Smooth muscle cell (in vitro differentiated cells): ENCODE measurements at regions not wholly inside any gene's neighbourhood (a gene's known extent, or its start where the extent isn't known, plus 50 kb on each side); places are given as distances from the start of the nearest gene placed in this dataset.
"Not testable (repeated sequence)": the region's sequence is repeated elsewhere in the genome, so short reads cannot be mapped to it uniquely, and the experiment has no call there.

Source experiments
- DNase-seq: peaks from one replicate; lab custom pipeline; 2025; ENCODE audit not compliant: unreplicated experiment; lab: John Stamatoyannopoulos, UW
- H2AFZ ChIP-seq: fragments of 200-600 bp; sonication (generic); 2 replicates; pipeline ENCODE4 v1.6.0; 2016; ENCODE audit warnings: antibody characterized with exemption, low read depth, mild to moderate bottlenecking
- H3F3A ChIP-seq: fragments of 200-600 bp; sonication (generic); 2 replicates; pipeline ENCODE4 v1.6.0; 2017; ENCODE audit warnings: antibody characterized with exemption, low read depth
- H3K27ac ChIP-seq: fragments of 200-600 bp; sonication (generic); 2 replicates; pipeline ENCODE4 v1.5.1; 2016; ENCODE audit warnings: low read depth, mild to moderate bottlenecking
- H3K27me3 ChIP-seq: fragments of 200-600 bp; sonication (generic); 2 replicates; pipeline ENCODE4 v1.6.1; 2016; ENCODE audit warnings: low read depth, mild to moderate bottlenecking
- H3K36me3 ChIP-seq: fragments of 200-600 bp; sonication (generic); 2 replicates; pipeline ENCODE4 v1.5.1; 2016; ENCODE audit warnings: low read depth
- H3K4me1 ChIP-seq: fragments of 200-600 bp; sonication (generic); 2 replicates; pipeline ENCODE4 v1.5.1; 2016; ENCODE audit warnings: low read depth
- H3K4me2 ChIP-seq: fragments of 200-600 bp; sonication (generic); 2 replicates; pipeline ENCODE4 v1.6.0; 2016; ENCODE audit warnings: mild to moderate bottlenecking
- H3K4me3 ChIP-seq: fragments of 200-600 bp; sonication (generic); 2 replicates; pipeline ENCODE4 v1.5.1; 2016; ENCODE audit warnings: mild to moderate bottlenecking
- H3K79me2 ChIP-seq: fragments of 200-600 bp; sonication (generic); 2 replicates; pipeline ENCODE4 v1.6.0; 2016; ENCODE audit warnings: low read depth, mild to moderate bottlenecking
- H3K9ac ChIP-seq: fragments of 200-600 bp; sonication (generic); 2 replicates; pipeline ENCODE4 v1.6.0; 2016; ENCODE audit warnings: low read depth
- H3K9me3 ChIP-seq: fragments of 200-600 bp; sonication (generic); replicated peaks from 2 replicates; pipeline ENCODE4 v1.5.1; 2016; ENCODE audit warnings: low read depth
- H4K20me1 ChIP-seq: fragments of 200-600 bp; sonication (generic); 2 replicates; pipeline ENCODE4 v1.6.0; 2016; ENCODE audit warnings: low read depth
- WGBS: methylation state at CpG from one replicate; pipeline ENCODE4 v1.1.7; 2016; ENCODE audit warnings: low lambda C conversion rate; 5-methylcytosine and 5-hydroxymethylcytosine counted together
- TF ChIP-seq, protein P1 (sequence below): fragments of 200-600 bp; sonication (generic); IDR thresholded peaks from 2 replicates; pipeline ENCODE4 v1.5.1; 2017; ENCODE audit warnings: borderline replicate concordance, mild to moderate bottlenecking, antibody characterized with exemption; ENCODE audit not compliant: insufficient read depth, poor library complexity, severe bottlenecking

DNA sequence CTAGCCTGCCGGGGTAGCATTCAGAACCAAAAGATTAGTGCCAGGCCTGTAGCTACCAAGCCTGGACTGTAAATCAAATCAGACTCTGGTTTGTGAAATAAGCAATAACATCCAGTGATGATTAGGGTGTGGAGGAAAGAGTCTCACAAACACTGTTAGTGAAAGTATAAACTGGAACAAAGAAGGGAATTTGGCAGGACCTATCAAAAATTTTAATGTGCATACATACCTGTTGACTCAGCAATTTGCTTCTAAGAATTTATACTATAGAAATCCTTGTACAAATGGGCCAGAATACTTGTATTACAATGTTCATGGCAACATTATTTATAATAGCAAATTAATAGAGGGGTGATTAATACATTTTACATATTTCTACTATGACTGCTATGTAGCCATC is 109.8 kb upstream of the WARS2 start:
- Histone ChIP-seq H3K27ac (no peak overlapping the region), H3F3A (no peaks in the 10 kb centered on the region), H3K4me3 (no peak overlapping the region), H3K9ac (no peak overlapping the region), H3K4me1 (no peaks in the 10 kb centered on the region), H2AFZ (no peak overlapping the region), H3K79me2 (no peaks in the 10 kb centered on the region), H3K27me3 (no peaks in the 10 kb centered on the region), H3K4me2 (no peak overlapping the region), H3K9me3 (no peaks in the 10 kb centered on the region), H4K20me1 (no peaks in the 10 kb centered on the region), H3K36me3 (no peaks in the 10 kb centered on the region)
- 100% methylated on average over 1 of the region's 1 CpG for WGBS
- TF ChIP-seq, protein P1, sequence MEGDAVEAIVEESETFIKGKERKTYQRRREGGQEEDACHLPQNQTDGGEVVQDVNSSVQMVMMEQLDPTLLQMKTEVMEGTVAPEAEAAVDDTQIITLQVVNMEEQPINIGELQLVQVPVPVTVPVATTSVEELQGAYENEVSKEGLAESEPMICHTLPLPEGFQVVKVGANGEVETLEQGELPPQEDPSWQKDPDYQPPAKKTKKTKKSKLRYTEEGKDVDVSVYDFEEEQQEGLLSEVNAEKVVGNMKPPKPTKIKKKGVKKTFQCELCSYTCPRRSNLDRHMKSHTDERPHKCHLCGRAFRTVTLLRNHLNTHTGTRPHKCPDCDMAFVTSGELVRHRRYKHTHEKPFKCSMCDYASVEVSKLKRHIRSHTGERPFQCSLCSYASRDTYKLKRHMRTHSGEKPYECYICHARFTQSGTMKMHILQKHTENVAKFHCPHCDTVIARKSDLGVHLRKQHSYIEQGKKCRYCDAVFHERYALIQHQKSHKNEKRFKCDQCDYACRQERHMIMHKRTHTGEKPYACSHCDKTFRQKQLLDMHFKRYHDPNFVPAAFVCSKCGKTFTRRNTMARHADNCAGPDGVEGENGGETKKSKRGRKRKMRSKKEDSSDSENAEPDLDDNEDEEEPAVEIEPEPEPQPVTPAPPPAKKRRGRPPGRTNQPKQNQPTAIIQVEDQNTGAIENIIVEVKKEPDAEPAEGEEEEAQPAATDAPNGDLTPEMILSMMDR: no peak
- DNase-seq: no peak

DNA sequence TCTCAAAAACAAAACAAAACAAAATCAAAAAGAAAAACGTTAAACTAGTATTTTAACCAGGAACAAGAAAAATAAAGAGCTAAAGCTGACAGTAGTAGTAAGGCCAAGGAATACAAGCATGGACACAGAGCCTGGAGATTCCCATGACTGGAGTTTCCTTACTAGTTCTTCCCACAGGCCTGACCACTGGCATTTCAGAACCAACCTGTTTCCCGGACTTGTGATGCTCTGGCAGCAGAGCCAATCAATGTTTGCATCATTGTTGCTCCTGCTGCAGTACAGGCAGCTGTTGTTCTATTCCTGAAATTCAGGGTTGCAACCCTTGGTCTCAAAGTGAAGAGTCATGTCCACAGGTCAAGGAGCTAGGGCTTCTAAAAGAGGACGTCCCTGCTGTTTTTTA is 111.3 kb upstream of the WARS2 start:
- 85% methylated on average over 3 of the region's 3 CpGs for WGBS
- H3K79me2 ChIP-seq: no peaks in the 10 kb centered on the region
- no peaks in the 10 kb centered on the region for H3K36me3 ChIP-seq
- DNase-seq: no peak
- H3K4me1 ChIP-seq: no peaks in the 10 kb centered on the region
- no peaks in the 10 kb centered on the region for H3K27me3 ChIP-seq
- H3K4me2 ChIP-seq: no peak overlapping the region
- TF ChIP-seq, protein P1: no peak
- no peaks in the 10 kb centered on the region for H4K20me1 ChIP-seq
- no peak overlapping the region for H2AFZ ChIP-seq
- no peaks in the 10 kb centered on the region for H3F3A ChIP-seq
- no peak overlapping the region for H3K9ac ChIP-seq
- no peaks in the 10 kb centered on the region for H3K9me3 ChIP-seq
- no peak overlapping the region for H3K4me3 ChIP-seq
- no peak overlapping the region for H3K27ac ChIP-seq

DNA sequence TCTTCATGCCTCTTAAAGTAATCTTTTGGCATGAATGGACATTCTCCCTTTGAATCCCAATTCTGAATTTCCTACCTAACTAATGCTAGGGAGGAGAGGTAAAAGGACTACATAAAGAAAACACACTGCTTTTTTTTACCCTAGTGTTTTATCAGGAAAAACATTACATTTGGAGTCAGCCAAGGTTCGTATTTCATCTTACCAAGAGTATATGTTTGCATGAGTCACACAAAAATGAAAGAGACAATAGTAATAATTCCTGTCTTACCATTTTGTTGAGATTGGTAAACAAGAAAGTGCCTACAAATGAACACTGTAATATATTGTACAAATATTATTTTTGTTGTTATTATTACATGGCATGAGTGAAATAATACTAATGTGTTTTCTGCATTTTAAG is 112.9 kb upstream of the WARS2 start:
- H3K36me3 ChIP-seq: no peaks in the 10 kb centered on the region
- 85% methylated on average over 1 of the region's 1 CpG for WGBS
- no peak overlapping the region for H3K9ac ChIP-seq
- no peaks in the 10 kb centered on the region for H3K4me1 ChIP-seq
- no peaks in the 10 kb centered on the region for H3K79me2 ChIP-seq
- no peaks in the 10 kb centered on the region for H3F3A ChIP-seq
- H3K27ac ChIP-seq: no peak overlapping the region
- H3K9me3 ChIP-seq: no peaks in the 10 kb centered on the region
- H4K20me1 ChIP-seq: no peaks in the 10 kb centered on the region
- no peak for DNase-seq
- H3K4me2 ChIP-seq: no peak overlapping the region
- no peaks in the 10 kb centered on the region for H3K27me3 ChIP-seq
- TF ChIP-seq, protein P1: no peak
- no peak overlapping the region for H3K4me3 ChIP-seq
- no peak overlapping the region for H2AFZ ChIP-seq

DNA sequence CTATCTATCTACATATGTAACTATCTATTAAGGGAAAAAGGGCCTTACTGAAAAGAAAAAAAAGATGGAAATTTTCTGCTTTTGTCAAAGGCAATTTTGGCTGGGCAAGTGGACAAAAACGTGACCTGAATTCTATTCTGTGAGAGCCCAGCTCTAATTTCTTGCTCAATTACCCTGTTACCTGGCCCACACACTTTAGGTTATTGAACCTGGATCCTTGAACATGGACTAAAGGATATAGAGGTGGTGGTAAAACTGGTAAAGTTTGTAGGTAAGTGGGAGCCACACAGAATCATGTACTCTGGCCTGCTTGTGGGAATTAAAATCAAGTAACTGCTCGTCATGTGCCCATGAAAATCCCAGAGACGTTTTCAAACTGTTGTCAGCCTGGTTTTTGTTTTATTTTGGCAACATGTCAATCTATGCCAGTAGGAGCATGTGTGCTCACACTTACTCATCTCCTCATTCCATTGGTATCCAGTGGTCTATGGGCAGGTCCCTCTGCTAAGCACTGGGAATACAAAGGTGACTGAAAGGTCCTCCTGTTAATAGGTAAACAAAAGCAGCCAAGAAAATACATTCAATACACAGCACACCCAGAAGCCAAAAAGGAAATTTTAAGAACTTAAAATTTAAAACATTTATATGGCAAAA is 113.7 kb upstream of the WARS2 start:
- no peak overlapping the region for H3K27ac ChIP-seq
- H2AFZ ChIP-seq: no peak overlapping the region
- no peak overlapping the region for H3K9ac ChIP-seq

DNA sequence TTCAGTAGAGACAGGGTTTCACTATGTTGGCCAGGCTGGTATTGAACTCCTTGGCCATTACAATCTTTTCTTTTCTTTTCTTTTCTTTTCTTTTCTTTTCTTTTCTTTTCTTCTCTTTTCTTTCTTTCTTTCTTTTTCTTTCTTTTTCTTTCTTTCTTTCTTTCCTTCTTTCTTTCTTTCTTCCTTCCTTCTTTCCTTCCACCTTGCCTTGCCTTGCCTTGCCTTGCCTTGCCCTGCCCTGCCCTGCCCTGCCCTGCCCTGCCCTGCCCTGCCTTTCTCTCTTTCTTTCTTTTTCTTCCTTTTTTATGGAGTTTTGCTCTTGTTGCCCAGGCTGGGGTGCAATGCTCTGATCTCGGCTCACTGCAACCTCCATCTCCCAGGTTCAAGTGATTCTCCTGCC is 112.5 kb upstream of the HAO2 start:
- not testable (repeated sequence) for H3K4me2 ChIP-seq, H3K4me3 ChIP-seq, H3K27ac ChIP-seq, H3K4me1 ChIP-seq, H2AFZ ChIP-seq, H3K9ac ChIP-seq, H3K79me2 ChIP-seq, H3K36me3 ChIP-seq, H3K27me3 ChIP-seq, H3K9me3 ChIP-seq, DNase-seq, H3F3A ChIP-seq, H4K20me1 ChIP-seq
- 100% methylated on average over 1 of the region's 1 CpG for WGBS

More for the DNA sequence above, 113.7 kb upstream of the WARS2 start:
- no peak overlapping the region for H3K4me2 ChIP-seq
- H3K9me3 ChIP-seq: no peaks in the 10 kb centered on the region
- no peaks in the 10 kb centered on the region for H4K20me1 ChIP-seq
- TF ChIP-seq, protein P1: no peak
- no peak for DNase-seq
- no peaks in the 10 kb centered on the region for H3K36me3 ChIP-seq
- no peaks in the 10 kb centered on the region for H3K4me1 ChIP-seq
- no peaks in the 10 kb centered on the region for H3K27me3 ChIP-seq
- no peaks in the 10 kb centered on the region for H3K79me2 ChIP-seq
- no peaks in the 10 kb centered on the region for H3F3A ChIP-seq
- 73% methylated on average over 3 of the region's 3 CpGs for WGBS
- H3K4me3 ChIP-seq: no peak overlapping the region
